Astrocyte (in vitro differentiated cells and primary cell): ENCODE measurements at regions not wholly inside any gene's neighbourhood (a gene's known extent, or its start where the extent isn't known, plus 50 kb on each side); places are given as distances from the start of the nearest gene placed in this dataset.

Source experiments
- DNase-seq: peaks from one replicate; pipeline ENCODE4 v3.0.0-alpha.2; 2010; ENCODE audit warnings: low read depth
- FAIRE-seq: peaks from 2 replicates; lab custom pipeline; 2011; peaks lifted over from hg19 to GRCh38; lab: Jason Lieb, UNC
- H2AFZ ChIP-seq: 2 replicates; pipeline ENCODE4 v1.6.0; 2012; ENCODE audit warnings: low read depth, low read length, inconsistent platforms
- H3K27ac ChIP-seq: 2 replicates; pipeline ENCODE4 v1.5.1; 2011; ENCODE audit warnings: low read depth, low read length, inconsistent platforms
- H3K27me3 ChIP-seq: 2 replicates; pipeline ENCODE4 v1.6.0; 2011; ENCODE audit warnings: low read length, inconsistent platforms; ENCODE audit not compliant: insufficient read depth
- H3K36me3 ChIP-seq: 2 replicates; pipeline ENCODE4 v1.5.1; 2011; ENCODE audit warnings: low read length, inconsistent platforms; ENCODE audit not compliant: insufficient read depth
- H3K4me1 ChIP-seq: 2 replicates; pipeline ENCODE4 v1.5.1; 2011; ENCODE audit warnings: low read length, inconsistent platforms; ENCODE audit not compliant: insufficient read depth
- H3K4me2 ChIP-seq: 2 replicates; pipeline ENCODE4 v1.6.0; 2012; ENCODE audit warnings: low read length, inconsistent platforms
- H3K4me3 ChIP-seq: 2 replicates; pipeline ENCODE4 v1.5.1; 2011; ENCODE audit warnings: low read depth, mild to moderate bottlenecking, low read length, inconsistent platforms; ENCODE audit not compliant: insufficient read depth
- H3K79me2 ChIP-seq: 2 replicates; pipeline ENCODE4 v1.6.0; 2012; ENCODE audit warnings: mild to moderate bottlenecking, low read length, inconsistent platforms; ENCODE audit not compliant: insufficient read depth
- H3K9ac ChIP-seq: 2 replicates; pipeline ENCODE4 v1.6.0; 2012; ENCODE audit warnings: mild to moderate bottlenecking, low read length, inconsistent platforms
- H3K9me3 ChIP-seq: 2 replicates; pipeline ENCODE4 v1.5.1; 2012; ENCODE audit warnings: low read depth, mild to moderate bottlenecking, low read length, inconsistent platforms; ENCODE audit not compliant: insufficient read depth
- H4K20me1 ChIP-seq: 2 replicates; pipeline ENCODE4 v1.6.0; 2012; ENCODE audit warnings: low read length, inconsistent platforms; ENCODE audit not compliant: insufficient read depth
- H3K27ac Mint-ChIP-seq: one replicate; pipeline ENCODE4 v1.8.0; 2021; ENCODE audit warnings: mild to moderate bottlenecking, mixed read lengths; ENCODE audit not compliant: unreplicated experiment
- H3K27me3 Mint-ChIP-seq: one replicate; pipeline ENCODE4 v1.8.0; 2021; ENCODE audit warnings: low read depth, mixed read lengths; ENCODE audit not compliant: unreplicated experiment
- H3K36me3 Mint-ChIP-seq: one replicate; pipeline ENCODE4 v1.8.0; 2021; ENCODE audit warnings: low read depth, mixed read lengths; ENCODE audit not compliant: unreplicated experiment
- H3K4me1 Mint-ChIP-seq: one replicate; pipeline ENCODE4 v1.8.0; 2021; ENCODE audit warnings: low read depth, mixed read lengths; ENCODE audit not compliant: unreplicated experiment
- H3K4me3 Mint-ChIP-seq: one replicate; pipeline ENCODE4 v1.8.0; 2021; ENCODE audit warnings: mild to moderate bottlenecking, moderate library complexity, mixed read lengths; ENCODE audit not compliant: unreplicated experiment
- H3K9me3 Mint-ChIP-seq: one replicate; pipeline ENCODE4 v1.8.0; 2021; ENCODE audit warnings: mild to moderate bottlenecking, mixed read lengths; ENCODE audit not compliant: unreplicated experiment
- EZH2 ChIP-seq: IDR thresholded peaks from 2 replicates; pipeline ENCODE4 v1.6.1; 2012; ENCODE audit warnings: mild to moderate bottlenecking, low read length, inconsistent platforms; ENCODE audit not compliant: insufficient read depth
- TF ChIP-seq, protein P1 (sequence below): IDR thresholded peaks from 2 replicates; pipeline ENCODE4 v1.5.1; 2011; ENCODE audit warnings: low read depth, mild to moderate bottlenecking, inconsistent platforms, low read length, moderate library complexity; ENCODE audit not compliant: insufficient read depth

- Mint-ChIP-seq H3K4me1 (peaks cover 17% of the 10 kb centered on the region), H3K27ac (no peak overlapping the region)
- no peak for FAIRE-seq
These were observed 488.4 kb downstream of the DISC1 start for GRCh38 chr1:232114985-232115384.

GRCh38 chr1:232112076-232112475 is 485.5 kb downstream of the DISC1 start:
- Histone ChIP-seq H3K79me2 (no peaks in the 10 kb centered on the region), H3K27ac (no peak overlapping the region), H3K9ac (no peak overlapping the region), H3K4me3 (no peak overlapping the region), H3K4me1 (peaks cover 4% of the 10 kb centered on the region), H3K27me3 (no peaks in the 10 kb centered on the region), H3K9me3 (no peaks in the 10 kb centered on the region), H2AFZ (no peak overlapping the region), H4K20me1 (no peaks in the 10 kb centered on the region), H3K36me3 (no peaks in the 10 kb centered on the region), H3K4me2 (no peak overlapping the region)
- FAIRE-seq (no peak), DNase-seq (no peak)
- TF ChIP-seq, protein P1, sequence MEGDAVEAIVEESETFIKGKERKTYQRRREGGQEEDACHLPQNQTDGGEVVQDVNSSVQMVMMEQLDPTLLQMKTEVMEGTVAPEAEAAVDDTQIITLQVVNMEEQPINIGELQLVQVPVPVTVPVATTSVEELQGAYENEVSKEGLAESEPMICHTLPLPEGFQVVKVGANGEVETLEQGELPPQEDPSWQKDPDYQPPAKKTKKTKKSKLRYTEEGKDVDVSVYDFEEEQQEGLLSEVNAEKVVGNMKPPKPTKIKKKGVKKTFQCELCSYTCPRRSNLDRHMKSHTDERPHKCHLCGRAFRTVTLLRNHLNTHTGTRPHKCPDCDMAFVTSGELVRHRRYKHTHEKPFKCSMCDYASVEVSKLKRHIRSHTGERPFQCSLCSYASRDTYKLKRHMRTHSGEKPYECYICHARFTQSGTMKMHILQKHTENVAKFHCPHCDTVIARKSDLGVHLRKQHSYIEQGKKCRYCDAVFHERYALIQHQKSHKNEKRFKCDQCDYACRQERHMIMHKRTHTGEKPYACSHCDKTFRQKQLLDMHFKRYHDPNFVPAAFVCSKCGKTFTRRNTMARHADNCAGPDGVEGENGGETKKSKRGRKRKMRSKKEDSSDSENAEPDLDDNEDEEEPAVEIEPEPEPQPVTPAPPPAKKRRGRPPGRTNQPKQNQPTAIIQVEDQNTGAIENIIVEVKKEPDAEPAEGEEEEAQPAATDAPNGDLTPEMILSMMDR = no peak
- no peak for TF ChIP-seq EZH2
- Mint-ChIP-seq H3K27ac (no peak overlapping the region), H3K4me3 (no peak overlapping the region), H3K9me3 (no peaks in the 10 kb centered on the region), H3K27me3 (no peaks in the 10 kb centered on the region), H3K4me1 (peaks cover 25% of the 10 kb centered on the region), H3K36me3 (no peaks in the 10 kb centered on the region)

More at GRCh38 chr1:232114985-232115384, 488.4 kb downstream of the DISC1 start:
- Mint-ChIP-seq H3K9me3 (peaks cover 3% of the 10 kb centered on the region), H3K36me3 (no peaks in the 10 kb centered on the region), H3K4me3 (no peak overlapping the region), H3K27me3 (peaks cover 17% of the 10 kb centered on the region)
- TF ChIP-seq, protein P1 = no peak
- TF ChIP-seq EZH2 = no peak
- Histone ChIP-seq H3K9me3 (no peaks in the 10 kb centered on the region), H3K9ac (no peak overlapping the region), H3K4me1 (peaks cover 4% of the 10 kb centered on the region), H3K27ac (no peak overlapping the region), H3K27me3 (no peaks in the 10 kb centered on the region), H3K4me3 (no peak overlapping the region), H3K36me3 (no peaks in the 10 kb centered on the region), H3K79me2 (no peaks in the 10 kb centered on the region), H2AFZ (no peak overlapping the region), H4K20me1 (no peaks in the 10 kb centered on the region), H3K4me2 (no peak overlapping the region)
- no peak for DNase-seq

DNA sequence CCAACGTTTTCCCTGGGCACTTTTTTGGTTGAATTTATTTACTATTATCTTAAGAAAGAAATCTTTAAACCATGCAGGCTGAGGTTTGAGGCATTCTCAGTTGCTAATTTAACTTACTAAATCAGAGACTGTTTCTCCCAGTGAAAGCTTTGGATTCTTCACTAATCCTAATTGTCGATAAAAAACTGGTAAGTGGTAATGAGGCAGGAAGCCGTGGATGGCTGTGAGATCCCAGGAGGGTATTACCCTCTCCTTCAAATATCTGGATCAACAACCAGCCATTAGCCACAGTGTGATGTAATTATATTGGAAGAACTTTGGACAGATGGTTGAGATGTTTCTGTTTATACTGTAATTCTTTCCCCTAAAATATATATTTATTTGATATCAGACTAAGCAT is 485.0 kb downstream of the DISC1 start:
- Histone ChIP-seq H3K79me2 (no peaks in the 10 kb centered on the region), H3K4me3 (no peak overlapping the region), H3K9me3 (no peaks in the 10 kb centered on the region), H3K27me3 (no peaks in the 10 kb centered on the region), H3K9ac (no peak overlapping the region), H3K4me2 (no peak overlapping the region), H2AFZ (no peak overlapping the region), H3K27ac (no peak overlapping the region), H4K20me1 (no peaks in the 10 kb centered on the region), H3K36me3 (no peaks in the 10 kb centered on the region), H3K4me1 (peaks cover 4% of the 10 kb centered on the region)
- peaks cover 25% of the 10 kb centered on the region for H3K4me1 Mint-ChIP-seq
- H3K9me3 Mint-ChIP-seq = no peaks in the 10 kb centered on the region
- no peak overlapping the region for H3K4me3 Mint-ChIP-seq
- H3K36me3 Mint-ChIP-seq = no peaks in the 10 kb centered on the region
- no peaks in the 10 kb centered on the region for H3K27me3 Mint-ChIP-seq
- no peak overlapping the region for H3K27ac Mint-ChIP-seq
- no peak for DNase-seq
- FAIRE-seq = no peak
- TF ChIP-seq EZH2 = no peak
- TF ChIP-seq, protein P1 = no peak
